Psoas muscle (tissue), 7 donors: ENCODE measurements at regions not wholly inside any gene's neighbourhood (a gene's known extent, or its start where the extent isn't known, plus 50 kb on each side); places are given as distances from the start of the nearest gene placed in this dataset.

Experiments used
- ATAC-seq, 4 donors: fragments of 200-7000 bp; cut with Tn5 transposase; one replicate each; pipeline ENCODE4 v1.9.1; 2020; ENCODE audit warnings: moderate library complexity in 3 of 4, mild to moderate bottlenecking in 2 of 4
- DNase-seq, 2 donors: peaks; one replicate each; pipeline ENCODE4 v3.0.0-alpha.2; 2020
- H3K27ac ChIP-seq: fragments of 200-600 bp; one replicate; pipeline ENCODE4 v1.8.0; 2022
- H3K27me3 ChIP-seq, 3 donors: fragments of 200-600 bp in 1 of 3; one replicate each; pipeline versions ENCODE4 v1.6.1 to v1.8.0; 2013 to 2022; ENCODE audit warnings: low read length in 2 of 3, mild to moderate bottlenecking in 2 of 3, moderate library complexity in 1 of 3; ENCODE audit not compliant: insufficient read depth in 3 of 3
- H3K36me3 ChIP-seq, 2 donors: fragments of 200-600 bp in 1 of 2; one replicate each; pipeline versions ENCODE4 v1.6.1 to v1.8.0; 2013 to 2022; ENCODE audit warnings: low read depth in 1 of 2, mild to moderate bottlenecking in 1 of 2, moderate library complexity in 1 of 2; ENCODE audit not compliant: insufficient read depth in 1 of 2
- H3K4me1 ChIP-seq: fragments of 200-600 bp; one replicate; pipeline ENCODE4 v1.8.0; 2022
- H3K4me3 ChIP-seq: fragments of 200-600 bp; one replicate; pipeline ENCODE4 v1.8.0; 2022; ENCODE audit warnings: mild to moderate bottlenecking
- H3K9me3 ChIP-seq: fragments of 200-600 bp; one replicate; pipeline ENCODE4 v1.8.0; 2022
- CTCF ChIP-seq: fragments of 200-600 bp; IDR thresholded peaks from one replicate; pipeline ENCODE4 v1.8.0; 2022; ENCODE audit warnings: antibody characterized with exemption
- WGBS, 3 donors: extraction: QIAGEN DNeasy Blood & Tissue Kit; methylation state at CpG; one replicate each; pipeline versions ENCODE4 v1.1.6 to v1.1.7; 2013; 5-methylcytosine and 5-hydroxymethylcytosine counted together
- intact Hi-C, 2 donors: fragments of 100-400 bp; cut with DNase I; formaldehyde crosslinking; loops; one replicate each; pipeline versions ENCODE4 v1.11.0 to v1.14.2; 2022
- donor health status: healthy with polysubstance abuse.
- donor health status: DM: no; HTN: no; CAD: no; lungs with moderate emphysema.
- donor health status: Bipolar disorder and iron deficiency.
- donor health status: healthy.
- donor health status: DM: yes; HTN: yes; CAD: no.
- donor health status: DM: no; HTN: no; CAD: no.
- donor health status: DM: yes; HTN: yes; CAD: no.

DNA sequence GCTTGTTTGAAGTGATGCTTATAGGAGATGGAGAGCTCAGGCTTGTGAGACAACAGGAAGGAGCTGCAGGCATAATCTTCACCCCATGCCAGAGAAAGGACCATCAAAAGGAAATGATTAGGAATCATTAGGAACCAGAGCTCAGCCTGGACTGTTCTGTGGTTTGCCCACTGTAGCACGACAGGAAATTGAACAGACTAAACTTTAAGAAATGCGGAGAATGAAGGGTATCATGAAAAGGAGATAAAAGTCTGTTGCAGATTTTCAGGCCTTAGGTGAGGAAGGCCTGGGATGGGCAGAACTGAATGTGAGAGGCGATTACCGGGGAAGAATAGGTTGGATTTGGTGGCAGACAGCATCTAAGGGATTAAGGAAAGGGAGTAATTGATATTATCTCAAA lies 292.0 kb upstream of the PLXNA2 start:
- Histone ChIP-seq H3K4me3 (no peak overlapping the region), H3K4me1 (peaks cover 5% of the 10 kb centered on the region), H3K36me3 (no peaks in the 10 kb centered on the region), H3K27ac (no peak overlapping the region), H3K9me3 (no peaks in the 10 kb centered on the region), H3K27me3 (no peaks in the 10 kb centered on the region)
- TF ChIP-seq CTCF, result no peak
- intact Hi-C loops, result loop anchor here in 1 of 2 donors (10.0 kb wide), 1 partner anchor 261 kb away; no protein-coding TSS in a partner anchor
- 85 to 90% (median 87%) methylated on average over 4 of the region's 4 CpGs for WGBS, 3 donors
- ATAC-seq (no peak), DNase-seq (no peak)

GRCh38 chr1:208537198-208537597 lies 293.0 kb upstream of the PLXNA2 start:
- H3K36me3 ChIP-seq, result no peaks in the 10 kb centered on the region
- ATAC-seq (no peak), DNase-seq (no peak)
- no peak overlapping the region for H3K27ac ChIP-seq
- TF ChIP-seq CTCF, result no peak
- H3K27me3 ChIP-seq, result no peaks in the 10 kb centered on the region
- H3K4me1 ChIP-seq, result peaks cover 5% of the 10 kb centered on the region
- no peak overlapping the region for H3K4me3 ChIP-seq
- no peaks in the 10 kb centered on the region for H3K9me3 ChIP-seq
- intact Hi-C loops, result loop anchor here in 1 of 2 donors (10.0 kb wide), 1 partner anchor 262 kb away; no protein-coding TSS in a partner anchor
- 77 to 89% (median 87%) methylated on average over 3 of the region's 3 CpGs for WGBS, 3 donors

GRCh38 chr1:208538078-208538477 lies 293.9 kb upstream of the PLXNA2 start:
- intact Hi-C loops, result loop anchor here in 1 of 2 donors (10.0 kb wide), 1 partner anchor 263 kb away; no protein-coding TSS in a partner anchor
- Histone ChIP-seq H3K9me3 (no peaks in the 10 kb centered on the region), H3K27ac (no peak overlapping the region), H3K4me3 (no peak overlapping the region), H3K4me1 (peaks cover 5% of the 10 kb centered on the region), H3K27me3 (no peaks in the 10 kb centered on the region), H3K36me3 (no peaks in the 10 kb centered on the region)
- no peak for TF ChIP-seq CTCF
- ATAC-seq, result no peak
- 80 to 85% (median 83%) methylated on average over 7 of the region's 7 CpGs for WGBS, 3 donors
- no peak for DNase-seq

DNA sequence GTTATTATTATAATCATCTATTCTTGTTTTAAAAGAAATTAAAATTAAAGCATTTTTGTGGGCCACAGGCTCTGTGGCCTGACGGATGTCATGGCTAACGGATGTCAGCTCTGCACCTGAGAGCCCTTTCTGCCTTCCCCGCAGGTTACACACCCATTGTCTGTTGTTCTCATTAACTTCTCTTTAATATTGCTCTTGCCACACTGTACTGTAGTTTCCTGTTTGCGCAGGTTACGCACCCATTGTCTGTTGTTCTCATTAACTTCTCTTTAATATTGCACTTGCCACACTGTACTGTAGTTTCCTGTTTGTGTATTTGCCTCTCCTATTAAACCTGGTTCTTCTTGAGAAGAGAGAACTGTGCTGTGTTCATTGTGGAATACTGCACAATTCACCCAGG lies 294.4 kb upstream of the PLXNA2 start:
- ATAC-seq, result no peak
- WGBS, 3 donors, result 68 to 83% (median 83%) methylated on average over 5 of the region's 5 CpGs
- Histone ChIP-seq H3K4me3 (no peak overlapping the region), H3K27ac (no peak overlapping the region), H3K27me3 (no peaks in the 10 kb centered on the region), H3K36me3 (no peaks in the 10 kb centered on the region), H3K9me3 (no peaks in the 10 kb centered on the region), H3K4me1 (peaks cover 5% of the 10 kb centered on the region)
- intact Hi-C loops, result loop anchor here in 1 of 2 donors (10.0 kb wide), 1 partner anchor 264 kb away; no protein-coding TSS in a partner anchor
- TF ChIP-seq CTCF, result no peak
- no peak for DNase-seq

DNA sequence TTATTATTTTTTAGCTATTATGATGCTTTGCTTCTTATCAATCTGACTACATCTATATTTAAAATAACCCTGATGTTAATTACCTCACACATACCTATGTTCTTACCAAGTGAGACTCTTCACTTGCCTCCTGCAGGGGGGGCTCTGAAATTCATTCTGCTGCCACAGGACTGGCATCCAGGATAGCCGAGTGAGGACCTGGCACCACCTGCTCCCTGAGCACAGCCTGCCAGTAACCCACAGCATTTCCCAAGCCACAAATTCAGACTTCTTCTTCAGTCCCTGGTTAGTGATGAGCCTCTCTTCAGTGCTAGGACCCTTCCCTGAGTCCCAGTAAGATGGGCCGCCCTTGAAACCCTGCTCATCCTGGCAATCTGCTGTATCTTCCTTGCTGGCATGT lies 296.5 kb upstream of the PLXNA2 start:
- Histone ChIP-seq H3K27ac (no peak overlapping the region), H3K4me1 (no peaks in the 10 kb centered on the region), H3K9me3 (no peaks in the 10 kb centered on the region), H3K27me3 (no peaks in the 10 kb centered on the region), H3K36me3 (no peaks in the 10 kb centered on the region), H3K4me3 (no peak overlapping the region)
- 61 to 75% (median 64%) methylated on average over 2 of the region's 2 CpGs for WGBS, 3 donors
- ATAC-seq (no peak), DNase-seq (no peak)
- intact Hi-C loops, result no loop called here
- no peak for TF ChIP-seq CTCF
